Peyer's patch (tissue), 4 donors: ENCODE measurements at regions not wholly inside any gene's neighbourhood (a gene's known extent, or its start where the extent isn't known, plus 50 kb on each side); places are given as distances from the start of the nearest gene placed in this dataset.

Source experiments
- CTCF ChIP-seq, 6 experiments: fragments of 450-650 bp in 4 of 6; fragments of 200-600 bp in 2 of 6; sonication (generic) in 1 of 6; IDR thresholded peaks; one replicate each; pipeline ENCODE4 v1.5.1; 2017 to 2019; ENCODE audit warnings: antibody characterized with exemption in 6 of 6, mild to moderate bottlenecking in 3 of 6, moderate library complexity in 1 of 6
- POLR2A ChIP-seq, 2 donors: fragments of 450-650 bp; IDR thresholded peaks; one replicate each; pipeline ENCODE4 v1.5.1; 2017; ENCODE audit warnings: antibody characterized with exemption in 2 of 2, mild to moderate bottlenecking in 2 of 2, moderate library complexity in 2 of 2

- TF ChIP-seq POLR2A (IDR thresholded peaks at IDR 0.05) (no peak), CTCF (IDR thresholded peaks at IDR 0.05) (no peak)
Measured at GRCh38 chr4:26084414-26084813, 170.4 kb downstream of the SMIM20 start.
